VCaP (cell line): ENCODE measurements at regions not wholly inside any gene's neighbourhood (a gene's known extent, or its start where the extent isn't known, plus 50 kb on each side); places are given as distances from the start of the nearest gene placed in this dataset.
A peak's percentile ranks its signal among the peaks of the same experiment; 100 is the strongest.

Experiments
- H3K27ac ChIP-seq: fragments of 450-650 bp; 2 replicates; pipeline ENCODE4 v1.5.1; 2017
- CTCF ChIP-seq: fragments of 450-650 bp; conservative IDR thresholded peaks from 2 replicates; pipeline ENCODE4 v1.5.1; 2017; ENCODE audit warnings: mild to moderate bottlenecking, moderate library complexity

- H3K27ac ChIP-seq: peak overlapping the region; percentile 5; the same call in 1 of the 2 replicates
- TF ChIP-seq CTCF: no peak
Observed at GRCh38 chr2:64906853-64907536, 82.2 kb upstream of the SLC1A4 start.

GRCh38 chr2:64908406-64908805 is 80.8 kb upstream of the SLC1A4 start:
- TF ChIP-seq CTCF: no peak
- no peak overlapping the region for H3K27ac ChIP-seq

GRCh38 chr2:64910523-64910922 is 78.7 kb upstream of the SLC1A4 start:
- TF ChIP-seq CTCF: no peak
- H3K27ac ChIP-seq: no peak overlapping the region

GRCh38 chr2:64910972-64911433 is 78.2 kb upstream of the SLC1A4 start:
- H3K27ac ChIP-seq: no peak overlapping the region
- TF ChIP-seq CTCF: no peak

GRCh38 chr2:64913357-64913869 is 75.8 kb upstream of the SLC1A4 start:
- H3K27ac ChIP-seq: no peak overlapping the region
- TF ChIP-seq CTCF: peak; percentile 67

- no peak overlapping the region for H3K27ac ChIP-seq
- no peak for TF ChIP-seq CTCF
Observed at GRCh38 chr2:64914247-64914646, 75.0 kb upstream of the SLC1A4 start.

GRCh38 chr2:64914735-64915509 is 74.3 kb upstream of the SLC1A4 start:
- H3K27ac ChIP-seq: no peak overlapping the region
- no peak for TF ChIP-seq CTCF
